Islet precursor cell (in vitro differentiated cells): ENCODE measurements at regions not wholly inside any gene's neighbourhood (a gene's known extent, or its start where the extent isn't known, plus 50 kb on each side); places are given as distances from the start of the nearest gene placed in this dataset.

ENCODE experiments used
- DNase-seq: peaks from one replicate; pipeline ENCODE4 v3.0.0-alpha.2; 2018

DNA sequence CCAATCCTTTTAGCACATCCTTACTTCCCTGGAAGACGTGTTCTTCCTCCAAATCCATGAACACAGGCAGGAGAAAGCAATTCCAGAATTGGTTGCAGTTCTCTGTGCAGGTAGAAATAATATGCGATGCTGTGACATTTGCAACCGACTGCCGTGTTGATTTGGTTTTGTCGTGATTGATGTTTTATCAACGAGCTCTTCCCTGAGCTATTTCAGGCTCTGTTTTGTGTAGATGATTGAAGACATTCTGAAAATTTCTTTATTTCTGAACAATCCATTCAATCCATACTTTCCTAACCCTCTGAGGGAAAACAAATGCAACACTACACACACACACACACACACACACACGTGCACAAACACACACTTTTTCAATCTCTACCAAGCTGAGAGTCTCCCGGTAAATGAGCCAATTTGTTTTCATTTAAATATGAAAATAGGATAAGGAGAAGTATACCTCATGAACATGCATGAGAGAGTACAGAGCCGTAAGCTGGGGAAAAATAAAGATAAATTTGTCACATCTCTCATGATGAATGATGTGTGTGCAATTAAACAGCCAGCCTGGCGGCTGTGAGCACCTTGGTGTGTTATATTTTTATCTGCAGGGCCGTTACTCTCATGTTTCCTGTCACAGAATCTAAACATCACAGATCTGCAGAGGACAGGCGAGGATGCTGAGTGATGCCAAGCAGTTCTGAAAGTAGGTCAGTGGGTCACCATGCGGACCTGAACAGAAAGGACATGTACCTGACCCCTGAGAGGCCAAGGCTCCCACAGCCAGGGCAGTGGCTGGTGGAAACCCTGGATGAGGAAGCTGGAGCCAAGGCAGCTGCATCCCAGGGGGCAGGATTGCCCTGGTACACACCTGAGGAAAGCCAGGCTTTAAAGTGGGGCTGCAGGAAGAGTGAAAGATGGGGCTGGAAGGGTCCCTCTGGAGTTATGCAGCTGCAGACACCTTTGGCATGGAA is 64.8 kb downstream of the PDCL3 start:
- DNase-seq, result peak; percentile 32

DNA sequence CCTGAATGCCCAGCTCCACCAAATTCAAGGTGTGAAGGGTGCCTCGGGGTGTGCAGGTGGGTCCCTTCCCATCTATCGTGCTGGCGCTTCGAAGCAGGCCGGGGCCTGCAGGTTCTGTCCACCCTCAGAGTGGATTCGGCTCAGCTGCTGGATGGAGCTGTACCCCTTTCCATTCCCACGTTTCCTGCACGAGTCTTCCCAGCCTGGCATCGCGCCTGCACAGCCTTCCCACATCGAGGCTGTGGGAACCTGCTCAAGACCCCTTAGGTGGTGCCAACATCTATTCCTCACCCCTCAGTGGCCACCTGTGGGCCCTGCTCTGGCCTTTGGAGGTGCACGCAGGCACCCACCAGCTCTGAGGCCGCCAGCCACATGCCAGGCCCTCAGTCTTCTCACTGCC is 65.7 kb downstream of the PDCL3 start:
- peak; percentile 37 for DNase-seq

DNA sequence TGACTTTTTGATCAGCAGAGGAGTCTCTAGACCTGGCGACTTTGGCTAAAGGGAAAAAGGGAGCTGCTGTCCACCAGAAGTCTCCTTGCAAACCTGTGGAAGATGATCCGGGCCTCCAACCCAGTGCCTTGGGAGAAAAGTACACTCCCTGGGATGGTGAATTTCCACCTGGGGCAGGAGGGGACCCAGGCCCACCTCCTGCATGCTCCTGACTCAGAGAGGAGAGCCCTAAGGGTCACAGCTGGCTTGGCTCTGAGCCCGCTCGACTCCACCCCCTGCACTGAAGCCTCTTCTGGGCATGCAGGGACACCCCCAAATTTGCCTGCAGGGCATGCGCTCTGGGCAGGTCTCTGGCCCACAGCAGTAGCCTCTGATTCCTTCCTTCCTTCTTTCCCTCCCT is 66.5 kb downstream of the PDCL3 start:
- peak; percentile 32 for DNase-seq

DNA sequence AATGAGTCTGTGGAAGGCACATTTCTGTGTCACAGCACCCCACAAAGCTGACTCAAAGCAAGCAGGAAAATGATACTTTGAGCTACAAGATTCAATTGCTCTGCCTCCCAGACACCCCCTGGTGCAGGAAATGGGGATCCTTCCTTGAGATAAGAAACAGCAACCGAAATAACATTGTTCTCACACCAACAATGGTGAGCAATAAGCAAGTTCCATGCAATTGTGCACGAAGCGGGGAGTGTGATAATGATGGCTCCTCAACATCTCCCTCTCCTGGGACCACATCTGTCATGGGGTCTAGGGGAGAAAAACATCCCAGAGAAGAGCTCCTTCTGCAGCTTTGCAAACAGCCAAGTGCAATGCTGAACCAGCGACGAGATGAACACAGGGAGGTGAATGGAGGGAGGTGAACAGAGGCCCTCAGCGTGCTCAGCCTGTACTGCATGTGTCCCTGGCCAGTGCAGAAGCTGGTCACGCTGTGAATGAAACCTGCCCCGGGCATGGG is 67.7 kb downstream of the PDCL3 start:
- peak; percentile 30 for DNase-seq

DNA sequence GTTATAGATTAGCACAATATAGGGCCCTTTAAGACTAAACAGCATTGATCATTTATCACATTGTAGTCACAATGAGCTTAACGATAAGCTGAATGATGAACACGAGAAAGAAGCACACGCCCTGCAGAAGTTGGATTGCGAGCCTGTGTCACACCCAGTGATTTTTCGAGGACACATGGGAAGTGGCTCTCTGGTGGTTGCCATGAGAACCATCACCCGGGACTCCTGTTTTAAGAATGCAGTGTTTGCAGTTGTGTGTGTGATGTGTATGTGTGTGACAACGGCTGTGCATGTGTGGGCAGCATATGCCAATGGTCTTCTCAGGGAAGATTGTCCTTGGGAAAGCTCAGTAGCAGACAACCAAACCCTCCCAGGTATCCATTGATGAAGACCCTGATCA is 69.2 kb downstream of the PDCL3 start:
- DNase-seq, result peak; percentile 23

DNA sequence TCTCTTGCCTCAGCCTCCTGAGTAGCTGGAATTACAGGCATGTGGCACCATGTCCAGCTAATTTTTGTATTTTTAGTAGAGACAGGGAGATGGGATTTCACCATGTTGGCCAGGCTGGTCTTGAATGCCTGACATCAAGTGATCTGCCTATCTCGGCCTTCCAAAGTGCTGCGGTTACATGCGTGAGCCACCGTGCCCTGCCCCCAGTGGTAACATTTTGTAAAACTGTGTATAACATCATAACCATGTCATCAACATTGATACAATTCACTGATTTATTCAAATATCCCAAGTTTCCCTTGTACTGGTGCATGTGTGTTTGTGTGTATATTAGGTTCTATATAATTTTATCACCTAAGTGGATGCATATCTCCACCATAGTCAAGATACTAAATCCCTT is 70.0 kb downstream of the PDCL3 start:
- peak; percentile 24 for DNase-seq

DNA sequence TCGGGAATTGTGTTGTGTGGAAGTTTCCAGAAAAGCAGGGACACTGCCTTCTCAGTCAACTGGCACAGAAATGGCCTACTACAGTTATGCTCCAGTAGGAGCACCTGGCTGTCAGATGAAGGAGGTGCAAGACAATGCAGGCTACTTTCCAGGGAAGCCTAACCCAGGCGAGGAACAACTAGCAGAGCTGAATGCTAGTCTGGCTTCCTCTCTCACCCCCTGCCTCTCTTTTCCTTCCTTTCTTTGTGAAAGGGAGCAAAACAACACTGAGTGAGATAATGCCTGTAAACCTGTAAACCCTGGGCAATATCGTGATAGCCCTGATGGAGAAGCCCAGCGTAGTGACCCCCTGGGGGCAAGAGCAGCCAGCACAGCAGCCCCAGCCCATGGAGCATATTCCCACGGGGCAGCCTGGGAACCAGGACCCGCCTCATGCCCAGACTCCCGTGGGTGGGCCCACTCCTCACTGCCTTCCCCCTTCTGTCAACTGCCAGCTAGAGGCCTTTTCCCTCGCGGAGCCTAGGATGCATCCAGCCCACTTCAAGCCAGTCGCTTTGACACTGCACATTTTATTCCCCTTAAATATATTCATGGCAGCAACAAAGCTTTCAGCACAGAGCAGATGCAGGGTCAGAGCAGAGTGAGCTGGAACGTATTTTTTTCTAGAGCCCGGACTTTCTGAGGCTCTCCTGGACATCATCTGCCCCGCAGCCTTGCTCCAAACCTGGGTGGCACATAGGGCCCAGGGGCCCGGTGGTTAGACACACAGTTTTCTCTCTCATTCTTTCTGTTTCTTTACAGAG is 77.0 kb downstream of the PDCL3 start:
- peak; percentile 50 for DNase-seq

DNA sequence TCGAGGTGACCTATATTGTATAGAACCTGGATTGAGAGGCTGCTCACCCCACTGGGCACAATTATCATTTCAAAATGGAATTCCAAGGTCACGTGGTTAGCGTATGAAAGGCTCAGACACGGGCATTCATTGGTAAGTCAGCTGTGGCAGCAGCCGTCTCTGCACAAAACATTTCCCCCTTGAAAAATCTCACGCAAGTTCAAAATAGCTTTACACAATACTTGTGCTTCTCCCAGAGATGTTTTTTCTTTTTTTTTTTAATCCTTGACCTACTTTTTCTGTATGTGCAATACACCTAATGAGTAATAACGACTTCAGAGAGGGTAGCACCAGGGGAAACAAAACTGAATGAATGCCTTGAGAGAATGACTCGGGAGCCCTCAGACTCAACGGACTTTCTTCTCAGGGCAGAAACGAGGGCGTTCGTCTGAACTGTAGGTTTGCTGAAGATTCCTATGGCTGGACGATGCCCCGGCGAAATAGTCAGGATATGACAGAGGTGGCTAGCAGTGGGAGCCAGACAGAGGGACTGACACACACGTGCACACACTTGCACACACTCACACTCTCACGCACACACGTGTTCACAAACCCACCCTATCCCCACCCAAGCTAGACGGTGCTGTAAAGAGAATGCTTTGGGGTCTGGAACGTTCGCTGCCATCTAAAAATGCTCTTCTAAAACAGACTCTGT is 77.8 kb downstream of the PDCL3 start:
- DNase-seq, result peak; percentile 42

DNA sequence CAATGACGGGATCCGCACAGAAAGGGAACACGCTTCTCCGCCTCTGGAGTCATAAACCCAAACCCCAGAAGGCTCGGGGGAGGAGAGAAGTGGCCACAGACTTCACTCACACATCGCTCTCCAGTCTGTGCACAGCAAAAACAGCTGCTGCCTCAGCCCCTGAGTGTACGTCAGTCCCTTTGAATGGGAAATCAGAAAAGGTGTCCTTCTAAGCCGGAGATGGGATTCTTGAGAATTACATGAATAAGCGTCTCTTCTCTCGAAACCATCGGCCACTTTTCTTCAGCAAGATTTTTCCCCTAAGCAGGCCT is 78.3 kb downstream of the PDCL3 start:
- DNase-seq, result no peak

DNA sequence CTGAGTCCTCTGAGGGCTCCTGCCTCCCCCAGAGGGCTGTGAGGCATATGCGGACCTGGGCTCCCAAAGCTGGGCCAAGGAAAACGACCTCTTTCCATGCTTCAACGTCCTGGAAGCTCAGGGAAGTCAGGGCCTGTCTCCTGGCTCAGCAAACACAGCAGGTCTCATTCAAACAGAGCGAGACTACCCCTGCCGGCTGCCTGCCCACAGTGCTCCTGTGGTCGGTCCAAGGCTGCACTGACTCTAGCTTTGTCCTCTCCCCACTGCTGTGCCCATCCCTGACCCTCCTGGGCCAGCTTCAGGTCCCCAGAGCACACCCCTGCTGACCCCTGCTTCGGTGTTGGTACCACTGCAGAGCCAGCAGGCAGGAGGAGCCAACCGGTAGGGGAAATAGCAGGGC is 79.6 kb downstream of the PDCL3 start:
- DNase-seq, result peak; percentile 29

DNA sequence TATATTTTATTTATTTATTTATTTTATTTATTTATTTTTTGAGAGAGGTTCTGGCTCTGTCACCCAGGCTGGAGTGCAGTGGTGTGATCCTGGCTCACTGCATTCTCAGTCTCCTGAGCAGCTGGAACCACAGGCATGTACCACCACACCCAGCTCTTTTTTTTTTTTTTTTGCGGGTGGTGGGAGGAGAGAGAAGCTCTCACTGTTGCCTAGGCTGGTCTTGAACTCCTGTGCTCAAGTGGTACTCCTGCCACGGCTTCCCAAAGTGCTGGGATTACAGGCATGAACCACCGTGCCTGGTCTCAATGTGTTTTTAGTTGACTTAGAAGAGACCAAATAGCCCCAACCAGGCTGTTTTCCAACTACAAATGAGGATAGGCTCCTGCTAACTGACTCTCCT is 80.7 kb downstream of the PDCL3 start:
- peak; percentile 12 for DNase-seq

DNA sequence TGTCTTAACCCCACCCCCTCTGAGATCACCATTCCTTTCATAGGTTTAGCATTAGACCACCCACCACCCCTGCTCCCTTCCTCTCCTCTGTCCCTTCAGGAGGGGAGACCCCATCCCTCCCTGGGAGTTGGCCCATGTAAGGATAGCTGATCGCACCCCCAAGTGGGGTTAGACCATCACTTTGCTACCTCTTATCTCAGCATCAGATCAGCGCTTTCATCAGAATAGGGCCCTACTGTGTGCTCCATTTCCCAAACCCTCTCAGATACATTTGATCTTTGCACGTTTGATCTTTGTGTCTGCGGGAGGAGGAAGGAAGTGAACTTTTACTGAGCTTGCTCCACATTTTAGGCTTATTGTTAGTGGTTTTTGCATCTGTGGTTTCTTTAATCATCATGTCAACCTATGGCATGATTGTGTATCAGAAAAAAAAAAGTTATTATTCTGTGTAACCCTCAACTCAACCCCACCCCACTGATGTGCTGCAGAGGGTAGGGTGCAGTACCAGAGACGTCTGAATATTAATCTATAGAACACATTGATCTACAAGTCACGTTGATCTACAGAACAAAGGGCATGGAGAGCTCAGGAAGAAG is 81.2 kb downstream of the PDCL3 start:
- peak; percentile 14 for DNase-seq

DNA sequence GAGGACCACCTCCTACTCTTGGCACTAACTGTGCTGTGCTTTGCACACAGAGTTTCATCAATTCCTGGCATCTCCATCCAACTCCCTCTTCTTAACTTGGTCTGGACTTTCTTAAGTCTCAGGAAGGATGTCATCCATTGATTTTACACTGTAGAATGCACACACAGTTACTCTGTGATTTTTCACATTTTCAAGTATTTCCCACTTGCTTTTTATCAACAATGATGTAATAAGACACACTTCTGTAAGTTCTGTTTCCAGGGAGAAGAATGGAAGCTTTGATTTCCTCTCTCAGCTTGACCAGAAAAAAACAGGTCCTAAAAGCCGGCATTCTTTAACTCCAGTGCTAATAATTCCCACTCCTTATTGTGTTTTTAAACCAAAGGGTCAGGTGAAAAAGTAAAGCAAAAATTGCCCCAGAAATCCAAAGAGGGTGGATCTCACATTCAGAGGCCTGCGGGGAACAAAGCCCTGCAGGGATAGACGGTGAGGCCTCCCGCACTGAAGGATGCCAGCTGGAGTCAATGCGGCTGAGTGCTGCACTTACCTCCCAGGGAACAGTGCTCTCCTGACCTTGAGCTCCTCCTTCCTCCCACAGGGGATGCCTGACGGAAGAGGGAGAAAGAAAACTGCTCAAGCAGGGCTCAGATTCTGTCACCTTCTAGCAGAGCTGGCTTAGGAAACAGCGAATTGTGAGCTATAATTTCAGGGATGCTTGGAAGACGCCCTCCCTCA is 83.1 kb downstream of the PDCL3 start:
- peak; percentile 37 for DNase-seq

DNA sequence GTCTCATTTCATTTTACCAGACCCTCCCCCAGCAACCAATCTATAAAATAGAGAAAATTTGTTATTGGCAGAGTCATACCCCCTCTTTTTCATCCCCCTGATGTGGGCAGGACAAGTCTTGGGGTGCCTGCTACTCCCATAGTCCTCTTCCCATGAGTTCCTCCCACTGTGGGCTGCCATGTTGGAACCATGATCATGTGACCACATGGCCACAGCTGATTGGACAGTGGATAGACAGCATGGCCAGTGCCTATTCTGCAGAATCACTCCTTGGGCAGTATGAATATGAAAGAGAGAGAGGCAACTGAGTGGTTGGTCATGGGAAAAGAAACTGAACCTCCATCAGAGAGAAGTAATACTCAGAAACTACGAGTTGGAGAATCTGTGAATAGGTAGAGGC is 84.9 kb downstream of the PDCL3 start:
- peak; percentile 11 for DNase-seq

DNA sequence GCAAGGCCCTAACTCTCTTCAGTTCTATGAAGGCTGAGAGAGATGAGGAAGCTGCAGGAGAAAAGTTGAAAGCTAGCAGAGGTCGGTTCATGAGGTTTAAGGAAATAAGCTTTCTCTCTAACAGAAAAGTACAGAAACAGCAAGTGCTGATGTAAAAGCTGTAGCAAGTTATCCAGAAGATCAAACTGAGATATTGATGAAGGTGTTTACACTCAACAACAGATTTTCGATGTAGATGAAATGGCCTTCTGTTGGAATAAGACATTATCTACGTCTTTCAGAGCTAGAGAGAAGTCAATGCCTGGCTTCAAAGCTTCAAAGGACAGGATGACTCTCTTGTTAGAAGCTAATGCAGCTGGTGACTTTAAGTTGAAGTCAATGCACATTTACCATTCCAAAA is 87.4 kb downstream of the PDCL3 start:
- no peak for DNase-seq

DNA sequence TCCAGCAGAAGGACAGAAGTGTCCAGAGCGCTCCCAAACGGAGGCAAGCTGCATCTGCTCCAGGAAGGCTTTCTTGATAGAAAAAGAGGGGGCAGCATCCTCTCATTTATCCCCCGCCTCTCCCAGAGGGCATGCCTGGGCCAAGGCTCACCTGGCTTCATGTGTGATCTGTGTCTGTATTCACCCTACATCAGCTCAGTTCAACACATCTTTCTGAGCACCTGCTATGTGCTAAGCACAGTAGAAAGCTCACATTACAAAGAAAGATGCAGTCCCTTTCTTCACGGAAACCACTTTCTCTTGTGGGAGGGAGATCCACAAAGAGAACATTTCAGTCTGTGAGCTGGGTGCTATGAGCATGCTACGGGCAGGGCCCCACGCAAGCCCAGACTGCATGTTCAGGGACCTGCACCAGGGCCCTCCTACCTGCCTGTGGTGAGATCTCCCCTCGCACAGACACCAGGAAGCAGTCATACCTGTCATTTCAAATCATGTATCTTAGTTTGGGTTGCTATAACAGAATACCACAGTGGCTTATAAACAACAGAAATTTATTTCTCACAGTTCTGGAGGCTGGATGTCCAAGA is 90.7 kb downstream of the PDCL3 start:
- peak; percentile 29 for DNase-seq

DNA sequence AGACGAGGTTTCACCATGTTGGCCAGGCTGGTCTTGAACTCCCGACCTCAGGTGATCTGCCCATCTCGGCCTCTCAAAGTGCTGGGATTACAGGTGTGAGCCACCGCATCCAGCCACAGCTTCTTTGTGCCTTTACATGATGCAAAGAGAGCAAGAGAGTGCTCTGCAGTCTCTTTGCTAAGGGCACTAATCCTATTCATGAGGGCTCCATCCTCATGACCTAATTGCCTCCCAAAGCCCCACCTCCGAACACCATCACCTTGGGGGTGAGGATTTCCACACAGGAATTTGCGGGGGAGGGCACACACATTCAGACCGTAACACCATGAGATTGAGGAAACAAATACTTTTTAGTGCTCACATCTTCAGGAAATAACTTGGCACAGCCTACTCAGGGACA is 91.8 kb downstream of the PDCL3 start:
- peak; percentile 22 for DNase-seq

DNA sequence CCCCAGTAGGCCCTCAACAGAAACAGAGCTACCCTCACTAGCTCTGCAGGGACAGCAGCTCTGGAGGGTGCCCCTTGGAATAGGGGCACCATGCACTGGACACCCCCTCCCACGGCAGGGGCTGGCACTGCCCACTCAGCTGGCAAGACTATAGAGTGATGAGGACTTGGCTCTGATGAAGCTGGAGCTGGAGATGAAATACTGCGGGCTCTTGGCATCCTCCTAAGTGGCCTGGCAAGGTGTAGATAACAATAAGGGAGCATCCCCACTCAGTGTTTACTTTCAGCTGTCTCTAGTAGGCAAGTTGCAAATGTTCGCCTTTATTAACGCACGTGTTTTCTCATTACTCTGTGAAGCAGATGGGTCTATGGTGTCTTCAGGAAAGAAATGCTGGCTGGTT is 92.7 kb downstream of the PDCL3 start:
- DNase-seq, result peak; percentile 9

DNA sequence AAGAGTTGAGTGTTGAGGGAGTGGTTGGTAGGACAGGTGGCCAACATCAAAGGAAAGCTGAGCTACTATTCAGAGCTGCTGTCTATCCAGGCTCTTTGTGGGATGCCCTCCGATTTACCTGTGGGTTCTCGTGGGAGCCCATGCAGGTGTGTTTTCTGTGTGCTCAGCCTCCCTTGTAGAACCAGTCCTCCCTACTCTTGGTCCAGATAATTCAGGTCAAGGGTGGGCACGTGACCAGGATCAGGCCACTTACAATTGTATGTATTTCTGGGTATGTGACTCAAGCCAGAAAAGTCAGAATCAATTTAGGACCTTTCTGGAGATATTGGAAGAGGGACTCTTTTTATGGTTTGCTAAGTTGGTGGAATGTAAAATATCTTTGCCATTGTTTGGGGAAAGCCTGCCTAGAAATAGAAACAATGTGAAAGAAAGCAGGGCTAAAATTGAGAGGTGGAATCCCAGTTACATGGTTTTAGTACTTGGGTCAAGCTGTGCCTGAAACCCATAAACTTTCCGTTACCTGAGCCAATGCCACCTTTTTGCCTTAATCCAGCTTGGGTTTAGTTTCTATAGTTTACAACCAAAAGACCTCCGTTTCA is 93.2 kb downstream of the PDCL3 start:
- peak; percentile 35 for DNase-seq

DNA sequence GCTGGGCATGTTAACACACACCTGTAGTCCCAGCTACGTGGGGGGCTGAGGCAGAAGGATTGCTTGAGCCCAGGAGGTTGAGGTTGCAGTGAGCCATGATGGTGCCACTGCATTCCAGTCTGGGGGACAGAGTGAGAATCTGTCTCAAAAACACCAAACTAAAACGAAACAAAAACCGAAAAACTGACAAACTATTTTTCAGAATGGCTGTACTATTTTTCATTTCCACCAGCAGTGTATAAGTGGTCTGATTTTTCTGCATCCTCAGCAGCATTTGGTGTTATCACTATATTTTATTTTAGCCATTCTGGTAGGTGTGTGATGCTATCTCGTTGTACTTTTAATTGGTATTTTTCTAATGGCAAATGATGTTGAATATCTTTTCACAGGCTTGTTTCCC is 95.2 kb downstream of the PDCL3 start:
- no peak for DNase-seq

DNA sequence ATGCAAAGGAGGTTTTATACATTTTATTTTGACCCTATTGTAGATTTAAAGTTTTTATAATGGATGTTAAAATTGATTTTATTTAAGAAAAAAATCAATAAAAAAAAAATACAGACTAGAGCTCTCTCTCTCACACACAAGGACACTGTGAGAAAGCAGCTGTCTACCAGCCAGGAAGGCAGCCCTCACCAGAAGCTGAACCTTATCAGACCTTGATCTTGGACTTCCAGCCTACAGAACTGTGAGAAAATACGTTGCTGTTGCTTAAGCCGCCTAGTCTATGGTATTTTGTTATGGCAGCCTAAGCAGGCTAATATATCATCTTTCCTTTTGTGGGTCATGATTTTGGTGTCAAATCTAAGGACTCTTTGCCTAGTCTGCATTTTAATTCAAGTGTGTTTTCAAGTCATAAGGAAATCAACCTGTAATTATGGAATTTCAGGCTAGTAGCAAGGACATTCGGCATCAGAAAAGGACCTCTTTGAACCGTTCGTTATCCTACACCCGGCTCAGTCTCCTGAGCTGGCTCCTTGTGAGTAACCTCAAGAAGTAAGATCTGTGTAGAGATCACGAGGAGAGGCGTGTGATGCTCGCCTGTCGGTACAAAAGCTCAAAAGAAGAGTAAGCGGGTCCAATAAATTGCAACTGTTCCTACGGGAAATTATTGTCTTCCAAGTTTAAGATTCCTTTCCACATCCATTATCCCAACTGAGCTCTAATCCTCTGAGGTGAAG is 98.2 kb downstream of the PDCL3 start:
- peak; percentile 28 for DNase-seq
